ENCODE measurements at regions not wholly inside any gene's neighbourhood (a gene's known extent, or its start where the extent isn't known, plus 50 kb on each side); places are given as distances from the start of the nearest gene placed in this dataset.

DNA sequence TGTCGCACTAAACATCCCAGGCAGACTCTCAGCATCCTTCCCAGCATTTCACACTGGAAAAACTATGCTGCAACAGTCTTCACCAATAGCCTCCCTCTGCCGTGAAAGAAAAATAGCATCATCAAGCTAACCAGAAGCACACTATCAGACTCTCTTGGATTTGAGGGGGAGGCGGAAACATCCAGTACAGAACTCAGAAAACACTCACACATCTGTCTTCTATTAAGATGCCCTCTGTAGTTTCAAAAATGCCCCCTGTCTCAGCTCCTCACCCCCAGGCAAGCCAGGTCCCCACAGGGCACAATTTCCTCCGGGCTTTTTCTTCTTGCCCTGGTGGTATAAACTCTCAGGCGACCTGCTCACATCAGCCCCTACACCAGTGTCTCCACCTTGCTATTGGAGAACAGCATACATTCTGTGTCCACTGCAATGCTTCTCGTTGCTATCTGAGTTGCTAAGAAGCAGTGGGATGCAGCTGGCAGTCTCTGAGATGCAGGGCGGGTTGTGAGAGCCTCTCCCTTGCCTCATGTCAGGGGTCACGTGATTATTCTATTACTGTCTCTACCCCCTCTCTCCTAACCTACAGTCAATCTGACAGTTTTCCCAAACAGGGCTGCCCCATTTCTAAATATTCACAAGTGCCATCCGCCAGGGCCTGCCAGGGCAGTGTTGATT lies 189.9 kb downstream of the INO80D start:
- Mint-ChIP-seq H3K36me3 (ENCODE audit: insufficient read depth, unreplicated experiment) (no peaks in the 10 kb centered on the region), H3K27me3 (ENCODE audit: insufficient read depth, unreplicated experiment) (no peaks in the 10 kb centered on the region), H3K27ac (ENCODE audit: unreplicated experiment) (no peak overlapping the region), H3K4me1 (ENCODE audit: low read depth, unreplicated experiment) (no peaks in the 10 kb centered on the region), H3K9me3 (ENCODE audit: unreplicated experiment) (no peaks in the 10 kb centered on the region), H3K4me3 (ENCODE audit: unreplicated experiment) (no peak overlapping the region)
- H3K4me3 ChIP-seq (ENCODE audit: low read depth, low read length): no peak overlapping the region
- POLR2A ChIA-PET: no interaction called here
- no peaks in the 10 kb centered on the region for H3K36me3 ChIP-seq (ENCODE audit: control insufficient read depth, insufficient read depth, low read length)
- no peak for DNase-seq
- H3K9me3 ChIP-seq: no peaks in the 10 kb centered on the region
- CTCF ChIA-PET: no interaction called here
- intact Hi-C loops (cut with micrococcal nuclease; ENCODE audit: unreplicated experiment): no loop called here
- TF ChIP-seq, protein P1, sequence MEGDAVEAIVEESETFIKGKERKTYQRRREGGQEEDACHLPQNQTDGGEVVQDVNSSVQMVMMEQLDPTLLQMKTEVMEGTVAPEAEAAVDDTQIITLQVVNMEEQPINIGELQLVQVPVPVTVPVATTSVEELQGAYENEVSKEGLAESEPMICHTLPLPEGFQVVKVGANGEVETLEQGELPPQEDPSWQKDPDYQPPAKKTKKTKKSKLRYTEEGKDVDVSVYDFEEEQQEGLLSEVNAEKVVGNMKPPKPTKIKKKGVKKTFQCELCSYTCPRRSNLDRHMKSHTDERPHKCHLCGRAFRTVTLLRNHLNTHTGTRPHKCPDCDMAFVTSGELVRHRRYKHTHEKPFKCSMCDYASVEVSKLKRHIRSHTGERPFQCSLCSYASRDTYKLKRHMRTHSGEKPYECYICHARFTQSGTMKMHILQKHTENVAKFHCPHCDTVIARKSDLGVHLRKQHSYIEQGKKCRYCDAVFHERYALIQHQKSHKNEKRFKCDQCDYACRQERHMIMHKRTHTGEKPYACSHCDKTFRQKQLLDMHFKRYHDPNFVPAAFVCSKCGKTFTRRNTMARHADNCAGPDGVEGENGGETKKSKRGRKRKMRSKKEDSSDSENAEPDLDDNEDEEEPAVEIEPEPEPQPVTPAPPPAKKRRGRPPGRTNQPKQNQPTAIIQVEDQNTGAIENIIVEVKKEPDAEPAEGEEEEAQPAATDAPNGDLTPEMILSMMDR (IDR thresholded peaks at IDR 0.05; ENCODE audit: insufficient read depth in 1 of 2, low read depth in 1 of 2, low read length in 1 of 2, severe bottlenecking in 1 of 2, unreplicated experiment in 1 of 2): no peak
- no TSS peak for BruUV-seq (replicated peaks)
- H3K4me1 ChIP-seq: peaks cover 9% of the 10 kb centered on the region
- H3K27me3 ChIP-seq (replicated peaks; ENCODE audit: control insufficient read depth, insufficient read depth, low read length): no peaks in the 10 kb centered on the region

DNA sequence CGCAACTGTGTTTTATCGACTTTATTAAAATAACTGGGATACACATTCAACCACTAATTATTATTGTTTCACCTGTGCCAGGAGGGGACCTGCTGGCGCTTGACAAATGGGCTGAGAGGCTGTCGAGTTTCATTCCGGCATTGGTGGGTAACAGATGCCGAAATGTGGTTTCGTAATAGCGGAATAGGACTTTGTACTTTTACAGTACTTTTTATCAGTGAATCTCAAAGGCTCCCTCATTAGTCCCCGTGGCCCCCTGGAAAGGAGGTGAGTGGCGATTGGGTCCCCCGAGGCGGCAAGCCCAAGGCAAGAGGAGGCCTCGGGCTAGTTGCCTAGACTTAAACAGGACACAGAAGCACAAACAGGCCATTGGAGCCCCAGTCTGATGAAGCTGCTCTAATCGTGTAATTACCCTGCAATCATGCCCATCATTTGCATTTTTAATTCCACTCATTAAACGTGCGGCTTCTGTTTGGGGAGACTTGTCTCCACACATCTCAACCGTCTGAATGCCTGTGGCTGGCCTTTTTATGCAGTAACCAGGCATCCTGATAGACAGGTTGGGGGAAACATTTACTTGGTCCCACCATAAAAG lies 193.2 kb downstream of the INO80D start:
- Mint-ChIP-seq H3K4me3 (ENCODE audit: unreplicated experiment) (no peak overlapping the region), H3K36me3 (ENCODE audit: insufficient read depth, unreplicated experiment) (no peaks in the 10 kb centered on the region), H3K4me1 (ENCODE audit: low read depth, unreplicated experiment) (no peaks in the 10 kb centered on the region), H3K27me3 (ENCODE audit: insufficient read depth, unreplicated experiment) (no peaks in the 10 kb centered on the region), H3K9me3 (ENCODE audit: unreplicated experiment) (no peaks in the 10 kb centered on the region), H3K27ac (ENCODE audit: unreplicated experiment) (no peak overlapping the region)
- no peaks in the 10 kb centered on the region for H3K36me3 ChIP-seq (ENCODE audit: control insufficient read depth, insufficient read depth, low read length)
- DNase-seq: peak; percentile 11 to 51
- no TSS peak for BruUV-seq (replicated peaks)
- intact Hi-C loops (cut with micrococcal nuclease; ENCODE audit: unreplicated experiment): no loop called here
- no peaks in the 10 kb centered on the region for H3K27me3 ChIP-seq (replicated peaks; ENCODE audit: control insufficient read depth, insufficient read depth, low read length)
- POLR2A ChIA-PET: no interaction called here
- H3K4me3 ChIP-seq (ENCODE audit: low read depth, low read length): no peak overlapping the region
- peaks cover 8% of the 10 kb centered on the region for H3K4me1 ChIP-seq
- H3K9me3 ChIP-seq: no peaks in the 10 kb centered on the region
- CTCF ChIA-PET: no interaction called here
- TF ChIP-seq, protein P1 (IDR thresholded peaks at IDR 0.05; ENCODE audit: insufficient read depth in 1 of 2, low read depth in 1 of 2, low read length in 1 of 2, severe bottlenecking in 1 of 2, unreplicated experiment in 1 of 2): no peak

DNA sequence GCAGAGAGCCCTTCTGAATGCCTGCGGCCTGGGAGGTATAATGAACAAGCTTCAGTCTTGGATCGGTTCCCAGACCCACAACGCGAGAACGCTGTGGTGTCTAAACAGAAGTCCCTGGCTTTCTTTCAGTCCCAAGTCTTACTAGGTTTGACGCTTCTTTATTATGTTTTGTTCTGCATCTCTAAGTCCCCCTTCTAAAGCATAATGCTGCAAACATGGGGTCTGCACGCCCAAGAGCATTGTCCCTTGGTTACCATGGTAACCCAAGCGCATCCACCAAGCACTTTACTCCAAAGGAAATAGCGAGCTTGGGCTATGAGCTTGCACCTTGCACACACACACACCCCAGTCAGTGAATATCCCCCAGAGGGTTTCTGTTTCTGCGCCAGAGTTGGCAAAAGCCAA lies 193.7 kb downstream of the INO80D start:
- H3K4me3 ChIP-seq (ENCODE audit: low read depth, low read length): no peak overlapping the region

More for the DNA sequence above, 193.7 kb downstream of the INO80D start:
- H3K9me3 Mint-ChIP-seq (ENCODE audit: unreplicated experiment): no peaks in the 10 kb centered on the region
- DNase-seq: no peak
- Histone ChIP-seq H3K36me3 (ENCODE audit: control insufficient read depth, insufficient read depth, low read length) (no peaks in the 10 kb centered on the region), H3K9me3 (no peaks in the 10 kb centered on the region), H3K4me1 (peaks cover 8% of the 10 kb centered on the region), H3K27me3 (replicated peaks; ENCODE audit: control insufficient read depth, insufficient read depth, low read length) (no peaks in the 10 kb centered on the region)
- TF ChIP-seq, protein P1 (IDR thresholded peaks at IDR 0.05; ENCODE audit: insufficient read depth in 1 of 2, low read depth in 1 of 2, low read length in 1 of 2, severe bottlenecking in 1 of 2, unreplicated experiment in 1 of 2): no peak
- no TSS peak for BruUV-seq (replicated peaks)
- H3K27me3 Mint-ChIP-seq (ENCODE audit: insufficient read depth, unreplicated experiment): no peaks in the 10 kb centered on the region
- CTCF ChIA-PET: no interaction called here
- H3K36me3 Mint-ChIP-seq (ENCODE audit: insufficient read depth, unreplicated experiment): no peaks in the 10 kb centered on the region
- H3K4me3 Mint-ChIP-seq (ENCODE audit: unreplicated experiment): no peak overlapping the region
- H3K27ac Mint-ChIP-seq (ENCODE audit: unreplicated experiment): no peak overlapping the region
- intact Hi-C loops (cut with micrococcal nuclease; ENCODE audit: unreplicated experiment): no loop called here
- no peaks in the 10 kb centered on the region for H3K4me1 Mint-ChIP-seq (ENCODE audit: low read depth, unreplicated experiment)
- POLR2A ChIA-PET: no interaction called here

Measured in Caco-2 (cell line).